ENCODE measurements at regions not wholly inside any gene's neighbourhood (a gene's known extent, or its start where the extent isn't known, plus 50 kb on each side); places are given as distances from the start of the nearest gene placed in this dataset.
"Not testable (repeated sequence)": the region's sequence is repeated elsewhere in the genome, so short reads cannot be mapped to it uniquely, and the experiment has no call there.

DNA sequence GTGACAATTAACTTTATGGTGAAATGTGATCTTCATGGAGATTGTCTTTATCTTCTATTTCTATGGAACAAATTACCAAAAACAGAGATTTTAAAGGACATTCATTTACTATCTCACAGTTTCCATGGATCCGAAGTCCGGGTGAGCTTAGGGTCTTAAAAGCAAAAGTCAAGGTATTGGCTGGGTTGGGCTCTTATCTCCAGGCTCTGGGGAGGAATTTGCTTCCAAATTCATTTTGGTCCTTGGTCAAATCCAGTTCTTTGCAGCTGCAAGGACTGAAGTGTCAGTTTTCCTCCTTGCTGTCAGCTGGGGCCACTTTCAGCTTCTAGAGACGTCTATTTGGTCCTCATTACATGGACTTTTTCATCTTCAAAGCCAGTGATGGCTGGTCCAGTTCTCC is 395.8 kb upstream of the MAF start:
- DNase-seq: no peak

DNA sequence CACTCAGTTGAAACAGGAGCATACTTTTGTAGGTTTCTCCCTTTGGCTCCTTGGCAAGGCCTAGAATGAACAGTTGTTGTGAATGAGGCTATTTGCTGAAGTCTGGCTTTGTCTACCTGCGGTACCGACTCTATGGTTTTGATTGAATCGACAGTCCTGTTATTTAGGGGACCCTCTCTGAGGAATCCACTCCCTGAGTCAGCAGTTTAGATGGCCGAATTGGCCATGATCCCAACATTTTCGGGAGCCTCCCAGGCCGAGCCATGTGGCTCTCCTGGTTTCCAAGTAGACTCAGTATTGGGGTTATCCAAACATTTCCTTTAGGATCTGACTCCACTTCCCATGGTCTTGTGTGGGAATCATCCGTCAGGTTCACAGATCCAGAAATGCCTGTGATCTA is 394.8 kb upstream of the MAF start:
- no peak for DNase-seq

DNA sequence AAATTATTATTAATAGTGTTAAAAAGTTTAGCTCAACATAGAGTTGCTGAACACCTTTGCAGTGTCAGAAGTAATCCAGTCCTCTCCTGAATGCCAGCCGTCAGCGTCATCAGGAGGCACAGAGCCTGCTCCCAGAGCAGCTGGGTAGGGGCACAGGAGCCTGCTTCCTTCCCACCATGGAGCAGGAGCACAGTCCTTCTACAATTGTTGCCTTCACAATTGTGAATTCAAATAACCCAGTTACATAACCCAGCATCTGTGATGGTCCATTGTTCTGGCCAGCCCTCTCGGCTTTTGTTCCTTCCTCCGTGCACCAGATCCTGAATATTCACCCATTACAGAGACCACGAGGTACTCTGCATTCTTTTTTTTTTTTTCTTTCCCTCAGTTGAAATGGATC is 393.9 kb upstream of the MAF start:
- no peak for DNase-seq

DNA sequence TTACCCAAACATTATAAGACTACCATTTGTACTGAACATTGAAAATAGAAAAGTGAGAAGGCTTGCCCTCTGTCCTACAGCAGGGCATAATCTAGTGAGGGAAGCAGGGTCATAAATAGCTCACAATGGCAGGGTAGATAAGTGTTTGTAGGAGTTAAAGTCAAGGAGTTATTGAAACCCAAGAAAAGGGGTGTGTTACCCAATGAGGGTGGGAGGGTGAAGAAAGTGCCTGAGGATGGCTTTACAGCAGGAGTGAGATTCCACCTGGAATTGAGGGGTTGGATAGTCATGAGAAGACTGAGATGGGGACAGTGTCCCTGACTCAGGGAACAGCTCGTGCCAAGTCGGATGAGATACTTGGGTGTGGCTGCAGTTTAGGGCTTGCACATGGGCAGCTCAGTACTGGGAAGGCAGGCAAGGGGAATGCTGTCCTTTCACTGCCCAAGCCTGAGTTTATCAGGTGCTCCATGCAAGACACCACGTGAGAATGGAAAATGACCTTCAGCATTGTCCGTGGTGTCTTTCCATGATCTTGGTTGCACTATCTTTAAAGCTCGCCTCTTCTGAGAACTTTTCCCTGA is 393.2 kb upstream of the MAF start:
- no peak for DNase-seq

DNA sequence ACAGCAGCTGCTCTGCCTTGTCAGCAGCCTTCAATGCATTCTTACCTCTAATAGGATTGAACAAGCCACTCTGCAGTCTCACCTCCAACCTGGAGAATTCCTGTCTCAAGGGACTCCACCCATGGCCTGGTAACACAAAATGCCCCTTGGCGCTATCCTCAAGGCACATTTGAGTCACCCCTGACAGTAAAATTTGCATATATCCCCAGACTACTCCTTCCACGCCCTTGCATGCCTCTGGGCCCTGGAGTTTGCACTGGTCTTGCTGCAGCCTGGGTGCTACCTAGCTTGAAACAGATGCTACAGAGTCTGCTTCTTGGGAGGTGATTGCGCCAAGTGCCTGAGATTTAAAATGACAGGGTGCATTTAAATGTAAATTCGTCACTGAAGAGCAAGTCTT is 391.4 kb upstream of the MAF start:
- no peak for DNase-seq

DNA sequence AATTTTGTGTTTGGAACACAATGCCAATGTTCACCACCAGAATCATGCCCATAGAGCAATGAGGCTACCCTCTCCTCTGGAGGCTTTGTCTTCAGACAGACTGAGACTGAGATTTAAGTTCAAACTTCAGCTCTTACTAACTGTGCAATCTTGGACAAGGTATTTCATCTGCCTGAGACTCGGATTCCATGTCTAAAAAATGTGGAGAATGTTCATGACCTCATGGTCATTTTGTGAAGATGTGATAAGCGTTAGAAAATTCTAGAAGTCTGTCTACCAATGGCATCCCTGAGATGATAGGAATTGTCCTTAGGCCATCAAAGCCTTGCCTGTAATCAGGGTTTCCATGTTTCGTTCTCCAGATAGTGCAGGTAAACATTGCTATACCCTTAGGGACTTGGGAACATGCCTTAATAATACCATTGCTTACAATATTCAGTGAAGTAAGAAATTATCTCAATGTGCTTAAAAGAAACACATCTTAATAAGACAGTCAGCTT is 388.2 kb upstream of the MAF start:
- DNase-seq: no peak

DNA sequence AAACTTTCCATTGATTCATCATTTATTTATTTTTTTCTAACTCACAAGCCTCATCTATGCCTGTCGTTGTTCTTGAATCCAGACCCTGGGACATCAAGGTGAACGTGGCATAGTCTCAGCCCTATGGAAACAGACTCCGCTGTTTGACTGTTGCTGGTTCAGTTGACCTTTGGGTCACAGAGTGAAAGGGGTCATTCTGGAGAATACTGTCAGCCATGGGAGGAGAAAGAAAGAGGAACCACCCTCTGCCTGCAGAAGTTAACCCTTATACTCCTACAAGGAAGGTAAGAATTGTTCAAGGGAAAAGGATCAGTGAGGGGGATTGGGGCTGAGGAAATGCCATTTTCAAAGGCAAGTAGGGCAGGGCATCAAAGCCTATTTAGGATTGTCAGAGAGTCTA is 387.6 kb upstream of the MAF start:
- no peak for DNase-seq

DNA sequence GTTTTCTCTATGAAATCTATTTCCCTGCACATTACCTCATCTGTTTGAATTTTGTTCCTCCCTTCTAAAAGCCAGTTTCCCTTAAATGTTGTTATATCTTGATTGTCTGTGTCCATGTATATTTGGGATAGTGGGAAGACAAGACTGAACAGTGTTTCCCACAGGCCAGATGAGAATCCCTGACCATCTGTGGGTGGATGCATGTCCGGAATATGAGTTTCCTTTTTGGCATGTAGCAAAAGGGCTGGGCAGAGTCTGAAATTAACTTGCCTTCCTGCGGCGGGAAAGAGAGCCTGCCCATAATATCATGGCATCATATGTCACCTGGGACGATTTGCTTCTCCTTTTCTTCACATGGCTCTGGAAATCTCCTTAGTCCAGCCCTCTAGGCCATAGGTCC is 385.8 kb upstream of the MAF start:
- DNase-seq: no peak

DNA sequence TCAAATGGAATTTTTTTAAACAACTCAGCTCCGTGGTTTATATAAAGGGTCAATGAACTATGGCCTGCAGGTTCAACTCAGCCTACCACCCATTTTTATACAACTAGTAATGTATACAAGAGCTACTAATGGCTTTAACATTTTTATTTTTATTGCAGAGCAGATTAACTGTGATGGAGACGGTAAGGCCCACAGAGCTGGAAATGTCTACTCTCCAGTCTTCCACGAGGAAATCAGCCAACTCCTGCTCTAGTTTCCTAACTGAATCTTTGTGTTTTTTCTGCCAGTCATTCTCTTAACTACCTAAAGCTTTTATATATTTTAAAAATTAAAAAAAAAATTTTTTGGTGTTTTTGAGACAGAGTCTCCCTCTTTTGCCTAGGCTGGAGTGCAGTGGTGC is 385.1 kb upstream of the MAF start:
- DNase-seq: no peak

DNA sequence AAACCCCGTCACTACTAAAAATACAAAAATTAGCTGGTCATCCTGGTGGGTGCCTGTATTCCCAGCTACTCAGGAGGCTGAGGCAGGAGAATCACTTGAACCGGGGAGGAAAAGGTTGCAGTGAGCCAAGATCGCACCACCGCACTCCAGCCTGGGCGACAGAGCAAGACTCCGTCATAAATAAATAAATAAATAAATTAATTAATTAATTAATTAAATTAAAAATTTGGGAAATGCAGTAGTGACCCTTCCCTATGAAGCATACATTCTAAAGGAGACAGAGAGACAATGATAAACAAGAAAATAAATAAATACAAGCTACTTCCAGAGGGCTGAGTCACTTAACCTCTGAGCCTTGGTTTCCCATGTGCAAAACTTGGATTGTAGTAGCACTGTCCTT is 383.6 kb upstream of the MAF start:
- DNase-seq: not testable (repeated sequence)

DNA sequence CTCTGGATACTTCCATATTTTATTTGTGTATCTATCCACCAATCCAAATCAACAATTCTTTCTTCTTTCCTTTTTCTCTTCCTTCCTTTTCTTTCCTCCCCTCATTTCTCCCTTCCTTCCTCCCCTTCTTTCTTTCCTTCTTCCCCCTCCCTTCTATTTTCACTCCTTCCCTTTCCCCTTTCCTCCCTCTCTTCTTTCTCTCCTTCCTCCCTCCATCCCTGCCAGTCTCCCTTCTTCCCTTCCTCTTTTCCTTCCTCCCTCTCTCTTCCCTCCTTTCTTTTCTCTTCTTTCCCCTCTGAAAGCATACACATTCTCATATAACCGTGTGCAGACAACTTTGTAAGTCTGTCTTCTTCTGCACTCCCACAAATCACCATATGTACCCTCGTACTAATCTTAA is 382.3 kb upstream of the MAF start:
- DNase-seq: no peak

DNA sequence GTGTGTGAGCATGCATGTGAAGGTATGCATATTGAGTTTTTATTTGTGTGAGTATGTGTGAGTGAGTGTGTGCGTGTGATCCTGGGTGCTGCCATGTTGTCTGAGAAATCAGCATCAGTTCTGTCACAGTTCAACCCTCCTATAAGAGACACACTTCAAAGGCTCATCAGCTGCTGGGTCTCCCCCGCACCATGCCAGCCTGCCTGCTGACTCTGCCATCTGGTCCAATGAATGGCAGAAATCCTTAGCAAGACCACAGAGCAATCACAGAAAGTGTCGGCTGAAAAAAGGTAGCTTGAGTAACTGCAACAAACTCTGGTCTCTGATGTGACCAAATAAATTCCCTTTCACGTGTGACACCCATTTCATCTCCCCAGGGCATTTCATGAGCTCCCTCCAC is 381.8 kb upstream of the MAF start:
- no peak for DNase-seq

DNA sequence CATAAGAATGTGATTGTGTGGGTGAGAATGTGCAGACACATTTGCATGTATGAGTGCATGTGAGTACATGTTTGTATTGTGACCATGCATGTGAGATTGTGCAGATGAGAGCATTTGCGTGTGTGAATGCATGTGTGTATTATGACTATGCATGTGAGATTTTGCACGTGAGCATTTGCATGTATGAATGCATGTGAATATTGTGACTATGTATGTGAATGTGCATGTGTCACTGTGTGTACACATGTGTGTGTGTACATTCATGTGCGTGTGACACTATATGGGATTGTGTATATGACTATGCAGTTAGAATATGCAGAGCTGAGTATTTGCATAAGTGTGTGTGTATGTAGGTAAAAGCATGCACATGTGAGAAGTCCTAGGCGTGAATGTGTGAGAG is 381.3 kb upstream of the MAF start:
- no peak for DNase-seq

DNA sequence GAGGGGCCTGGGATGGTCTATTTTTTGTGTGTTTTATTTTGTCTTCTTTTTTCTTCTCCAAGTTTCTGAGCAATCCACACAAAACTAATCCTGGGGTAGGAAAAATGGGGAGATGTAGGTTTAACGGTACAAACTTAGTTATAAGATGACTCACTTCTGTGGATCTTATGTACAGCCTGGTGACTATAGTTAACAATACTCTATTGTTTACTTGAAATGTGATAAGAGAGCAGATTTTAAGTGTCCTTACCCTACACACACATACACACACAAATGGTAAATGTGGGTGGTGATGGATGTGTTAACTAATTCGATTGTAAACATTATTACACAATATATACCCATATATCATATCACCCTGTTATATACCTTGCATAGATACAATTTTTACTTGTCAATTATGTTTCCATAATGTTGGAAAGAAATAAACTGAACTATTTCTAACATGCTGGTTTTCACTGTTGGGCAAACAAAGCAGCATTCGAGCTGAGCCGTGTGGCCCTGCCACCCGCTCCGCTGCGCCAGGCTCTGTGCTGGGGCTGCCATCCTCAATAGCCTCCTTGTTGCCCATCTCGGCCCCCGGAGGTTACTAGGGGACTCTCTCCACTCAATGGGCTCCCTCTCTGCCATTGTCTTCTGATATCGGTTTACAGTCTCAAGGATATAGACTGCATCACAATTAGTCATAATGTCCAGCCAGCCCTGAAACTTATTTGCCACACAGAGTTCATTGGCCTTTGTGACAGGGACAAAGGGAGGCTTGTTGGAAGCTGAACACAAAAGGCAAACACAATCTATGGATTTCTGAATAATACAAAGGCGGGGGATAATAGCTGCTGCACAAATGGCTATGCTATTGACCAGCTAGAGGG is 380.3 kb upstream of the MAF start:
- DNase-seq: no peak

DNA sequence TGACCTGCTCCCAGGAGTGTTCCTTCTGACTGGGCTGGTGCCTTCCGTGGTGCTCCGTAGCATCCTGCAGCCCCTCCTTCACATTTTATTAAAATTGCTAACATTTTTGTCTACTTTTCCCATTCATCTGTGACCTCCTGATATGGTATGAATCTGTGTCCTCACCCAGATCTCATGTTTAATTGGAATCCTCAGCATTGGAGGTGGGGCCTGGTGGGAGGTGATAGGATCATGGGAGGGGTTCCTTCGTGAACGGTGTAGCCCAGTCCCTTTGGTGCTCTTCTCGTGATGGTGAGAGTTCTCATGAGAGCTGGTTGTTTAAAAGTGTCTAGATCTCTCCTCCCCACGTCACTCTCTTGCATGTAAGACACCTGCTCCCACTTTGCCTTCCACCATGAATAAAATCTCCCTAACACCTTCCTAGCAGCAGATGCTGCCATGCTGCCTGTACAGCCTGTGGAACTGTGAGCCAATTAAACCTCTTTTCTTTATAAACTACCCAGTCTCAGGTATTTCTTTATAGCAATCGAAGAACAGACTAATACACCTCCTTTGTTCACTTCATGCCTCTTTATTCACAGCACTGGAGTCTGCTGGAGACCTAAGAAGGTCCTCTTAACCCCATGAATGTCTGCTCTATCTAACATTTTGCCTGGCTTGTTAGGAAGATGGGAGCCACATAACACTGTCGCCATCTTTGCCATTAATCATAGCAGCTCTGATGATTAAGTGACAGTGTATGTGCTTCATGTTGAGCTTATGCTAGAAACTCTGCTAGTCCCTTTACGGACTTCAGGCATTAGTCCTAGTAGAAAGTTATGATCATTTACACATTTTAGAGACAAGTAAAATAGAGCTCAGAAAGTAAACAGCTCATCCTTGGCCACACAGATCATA is 377.7 kb upstream of the MAF start:
- DNase-seq: no peak

DNA sequence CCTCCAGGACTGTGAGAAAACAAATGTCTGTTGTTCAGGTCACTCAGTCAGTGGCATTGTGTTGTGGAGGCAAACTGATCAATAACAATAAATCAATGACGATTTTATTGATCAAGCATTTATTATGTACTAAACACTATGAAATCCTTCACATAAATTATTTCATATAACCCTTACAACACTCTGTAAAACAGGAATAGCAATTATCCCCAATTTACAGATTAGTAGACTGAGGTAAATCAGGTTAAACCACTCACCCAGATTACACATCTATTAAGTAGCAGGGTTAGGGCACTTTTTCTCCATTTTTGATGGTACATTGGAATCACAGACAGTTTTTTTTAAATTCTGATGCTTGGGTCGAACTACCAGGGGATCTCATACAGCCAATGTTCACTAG is 372.8 kb upstream of the MAF start:
- no peak for DNase-seq

DNA sequence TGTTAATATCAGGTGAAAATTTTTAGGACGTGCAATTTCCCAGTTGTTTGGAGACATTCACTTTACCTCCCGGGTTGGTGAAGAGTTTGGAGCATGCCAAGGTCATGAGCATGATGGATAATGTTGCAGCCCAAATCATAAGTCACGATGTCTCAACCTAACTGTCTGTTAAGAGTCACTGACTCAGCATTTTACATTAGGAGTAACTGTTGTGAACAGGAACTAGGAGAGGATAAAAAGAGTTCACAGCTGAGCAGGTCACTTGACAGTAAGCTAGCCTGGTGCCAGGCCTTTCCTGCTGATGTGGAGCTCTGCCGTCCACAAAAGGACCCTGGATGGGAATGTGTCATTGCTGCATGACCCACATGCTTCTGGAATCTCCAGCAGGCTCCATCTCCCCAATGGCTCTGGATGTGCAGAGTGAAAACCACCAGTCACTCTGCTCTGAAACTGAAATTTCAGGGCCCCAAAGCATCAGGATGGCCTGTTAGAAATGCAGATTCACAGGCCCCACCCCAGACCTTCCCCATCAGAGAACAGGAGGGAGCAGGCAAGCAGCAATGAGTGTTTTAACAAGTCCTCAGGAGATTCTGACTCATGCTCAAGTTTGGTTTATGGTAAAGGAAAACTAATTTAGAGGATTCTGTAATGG is 371.6 kb upstream of the MAF start:
- no peak for DNase-seq

DNA sequence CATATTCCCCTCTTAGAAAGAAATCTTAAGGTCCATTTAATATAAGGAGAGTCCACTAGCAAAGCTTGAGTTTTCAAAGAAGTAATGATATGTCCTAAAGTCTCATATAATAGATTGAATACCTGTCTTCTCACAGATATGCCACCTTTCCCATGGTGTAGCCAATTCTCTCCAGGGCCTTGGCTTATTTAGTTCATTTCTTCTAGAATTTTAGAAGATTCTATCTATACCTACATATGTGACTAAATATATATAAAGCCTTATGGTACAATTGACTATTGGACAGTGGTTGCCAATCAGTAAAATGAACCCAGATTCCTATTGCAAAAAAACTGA is 370.7 kb upstream of the MAF start:
- no peak for DNase-seq

DNA sequence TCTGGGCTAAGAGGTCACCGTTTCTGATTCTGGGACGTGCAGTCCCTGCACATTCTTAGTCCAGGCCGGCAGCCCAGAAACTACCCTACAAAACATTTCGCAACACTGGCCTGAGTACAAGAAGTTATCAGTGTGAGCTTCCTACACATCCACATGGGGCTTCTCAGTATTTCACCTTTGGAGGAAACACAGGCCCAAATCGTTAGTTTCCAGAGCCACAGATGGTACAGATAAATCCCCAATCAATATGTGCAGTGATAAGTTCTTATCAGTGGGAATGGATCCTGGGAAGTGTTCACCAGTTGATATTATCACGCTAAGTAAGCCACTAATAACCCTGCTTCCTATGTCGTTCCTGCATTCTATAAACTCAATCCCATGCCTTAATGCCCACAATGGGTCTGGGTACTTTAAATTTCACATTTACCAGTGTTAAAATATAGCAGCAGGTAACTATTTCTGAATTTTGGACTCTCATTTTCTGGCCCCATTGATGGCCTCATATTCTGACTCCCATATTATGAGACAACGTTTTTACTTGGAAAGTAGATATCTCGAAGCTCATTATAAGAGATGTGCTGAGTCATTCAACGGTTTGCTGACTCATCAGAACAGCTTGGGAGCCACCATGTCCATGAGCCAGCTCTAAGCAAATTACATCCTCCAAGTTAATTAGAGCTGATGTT is 370.2 kb upstream of the MAF start:
- DNase-seq: no peak

DNA sequence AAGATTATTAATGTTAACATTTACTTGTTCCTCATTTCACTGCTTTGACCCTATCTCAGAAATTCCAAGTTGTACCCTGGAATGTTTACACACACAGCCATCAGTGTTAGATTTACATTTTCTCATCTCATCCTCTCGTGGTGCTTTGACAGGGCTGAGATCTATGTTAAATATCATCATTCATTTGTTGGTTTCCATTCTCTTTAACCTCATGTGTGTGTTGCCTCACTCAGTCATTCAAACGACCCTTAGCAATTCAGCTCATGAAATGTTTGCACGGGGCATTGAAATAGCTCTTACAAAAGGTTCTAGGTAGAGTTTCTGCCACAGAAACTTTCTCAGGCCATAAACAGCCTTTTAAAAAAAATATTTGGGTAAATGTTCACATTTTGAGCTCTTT is 369.6 kb upstream of the MAF start:
- DNase-seq: no peak

DNA sequence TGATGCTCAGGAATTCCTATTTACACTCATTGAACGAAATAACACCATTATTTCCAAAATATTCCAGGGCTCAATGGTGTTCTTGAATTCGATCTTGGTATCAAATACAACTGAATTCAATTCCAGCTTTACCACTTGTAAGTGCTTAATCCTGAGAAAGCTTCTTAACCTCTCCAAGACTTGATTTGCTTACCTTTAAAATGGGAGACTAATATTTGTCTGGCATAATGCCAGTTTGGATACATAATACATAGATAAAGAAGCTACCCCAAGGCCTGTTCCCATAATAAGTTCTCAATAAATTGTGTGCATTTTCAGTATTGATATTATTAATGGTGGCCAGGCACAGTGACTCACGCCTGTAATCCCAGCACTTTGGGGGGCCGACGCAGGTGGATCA is 368.9 kb upstream of the MAF start:
- no peak for DNase-seq

DNA sequence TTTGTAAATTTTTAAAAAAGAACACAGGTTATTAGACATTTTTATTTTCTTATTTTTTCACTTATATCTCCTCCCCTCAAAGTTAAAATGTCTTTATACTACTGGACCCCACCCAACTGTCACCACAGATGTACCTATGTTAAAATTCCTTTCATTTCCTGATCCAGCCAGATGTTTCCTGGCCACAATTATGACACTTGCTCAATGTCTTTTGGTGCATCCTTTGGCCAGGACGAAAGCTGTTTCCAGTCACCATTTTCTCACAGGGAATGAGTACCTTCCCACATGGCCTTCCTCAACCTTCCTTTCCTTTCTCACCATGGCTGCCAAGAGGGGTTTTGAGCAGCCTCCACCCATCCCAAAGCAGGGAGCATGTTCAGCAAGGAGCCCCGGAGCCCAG is 365.7 kb upstream of the MAF start:
- no peak for DNase-seq

DNA sequence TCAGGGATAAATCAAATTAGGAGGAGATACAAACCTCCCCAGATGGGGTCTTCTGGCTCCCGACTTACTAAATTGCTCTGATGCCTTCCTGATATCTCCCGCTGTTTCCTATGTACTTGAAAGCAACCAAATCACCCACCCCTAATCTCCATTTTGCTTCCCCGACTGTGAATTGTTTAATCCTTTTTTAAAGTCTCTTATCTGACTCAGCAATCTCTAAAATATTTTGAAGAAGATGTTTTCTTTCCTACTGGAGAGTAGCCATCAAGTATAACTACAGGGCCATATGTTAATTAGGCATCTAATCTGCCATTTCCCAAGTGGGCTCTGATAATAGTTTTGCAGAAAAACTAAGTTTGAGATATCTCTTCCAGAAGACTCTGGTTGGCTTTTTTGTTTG is 365.2 kb upstream of the MAF start:
- no peak for DNase-seq

All from NCI-H1092 (cell line).